Activated CD4-positive, alpha-beta memory T cell treated with anti-CD3 and anti-CD28 coated beads, Interleukin-2, amount 10 ng/mL, durations not matched to agents 7 days and 5 days (primary cell): ENCODE measurements at regions not wholly inside any gene's neighbourhood (a gene's known extent, or its start where the extent isn't known, plus 50 kb on each side); places are given as distances from the start of the nearest gene placed in this dataset.

Experiments
- CTCF ChIA-PET: fragments of 350-600 bp; sonication (Branson Sonifier 250); formaldehyde crosslinking; loops from one replicate; lab custom pipeline; 2021; ENCODE audit warnings: antibody characterized with exemption, inconsistent platforms; lab: Charles Lee
- POLR2A ChIA-PET: fragments of 350-600 bp; sonication (Branson Sonifier 250); formaldehyde crosslinking; loops from one replicate; lab custom pipeline; 2021; ENCODE audit warnings: antibody characterized with exemption; lab: Charles Lee
- DNase-seq: peaks from one replicate; pipeline ENCODE4 v3.0.0-alpha.2; 2020
- H3K27ac Mint-ChIP-seq: one replicate; pipeline ENCODE4 v1.8.0; 2021; ENCODE audit warnings: mild to moderate bottlenecking, mixed read lengths
- H3K27me3 Mint-ChIP-seq: one replicate; pipeline ENCODE4 v1.8.0; 2021; ENCODE audit warnings: mixed read lengths
- H3K36me3 Mint-ChIP-seq: one replicate; pipeline ENCODE4 v1.8.0; 2021; ENCODE audit warnings: low read depth, mixed read lengths
- H3K4me1 Mint-ChIP-seq: one replicate; pipeline ENCODE4 v1.8.0; 2021; ENCODE audit warnings: mixed read lengths
- H3K4me3 Mint-ChIP-seq: one replicate; pipeline ENCODE4 v1.8.0; 2021; ENCODE audit warnings: mild to moderate bottlenecking, mixed read lengths
- H3K9me3 Mint-ChIP-seq: one replicate; pipeline ENCODE4 v1.8.0; 2021; ENCODE audit warnings: mixed read lengths

DNA sequence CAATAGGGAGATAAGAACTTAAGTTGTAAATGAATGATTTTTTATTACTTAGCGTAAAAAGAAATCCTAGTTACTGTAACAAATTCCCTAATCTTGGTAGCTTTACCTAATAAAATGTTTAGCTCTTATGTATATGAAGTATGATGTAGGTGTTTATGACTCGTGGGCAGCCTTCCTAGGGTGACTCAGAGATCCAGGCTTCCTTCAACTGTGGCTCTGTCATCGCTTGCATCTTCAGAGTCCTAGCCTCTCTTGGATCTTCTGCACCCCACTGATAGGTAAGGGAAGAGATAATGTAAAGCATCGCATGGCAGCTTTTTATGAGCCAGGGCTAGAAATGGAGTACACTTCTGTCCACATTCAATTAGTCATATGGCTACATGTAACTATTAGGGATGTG, 165.6 kb upstream of the GLRA2 start:
- no peak overlapping the region for H3K27ac Mint-ChIP-seq
- H3K9me3 Mint-ChIP-seq, result no peaks in the 10 kb centered on the region
- ChIA-PET POLR2A (no interaction called here), CTCF (no interaction called here)
- H3K27me3 Mint-ChIP-seq, result no peaks in the 10 kb centered on the region
- no peak for DNase-seq
- H3K4me1 Mint-ChIP-seq, result no peaks in the 10 kb centered on the region
- no peak overlapping the region for H3K4me3 Mint-ChIP-seq
- H3K36me3 Mint-ChIP-seq, result no peaks in the 10 kb centered on the region

GRCh38 chrX:14362721-14363120, 166.6 kb upstream of the GLRA2 start:
- CTCF ChIA-PET, result no interaction called here

DNA sequence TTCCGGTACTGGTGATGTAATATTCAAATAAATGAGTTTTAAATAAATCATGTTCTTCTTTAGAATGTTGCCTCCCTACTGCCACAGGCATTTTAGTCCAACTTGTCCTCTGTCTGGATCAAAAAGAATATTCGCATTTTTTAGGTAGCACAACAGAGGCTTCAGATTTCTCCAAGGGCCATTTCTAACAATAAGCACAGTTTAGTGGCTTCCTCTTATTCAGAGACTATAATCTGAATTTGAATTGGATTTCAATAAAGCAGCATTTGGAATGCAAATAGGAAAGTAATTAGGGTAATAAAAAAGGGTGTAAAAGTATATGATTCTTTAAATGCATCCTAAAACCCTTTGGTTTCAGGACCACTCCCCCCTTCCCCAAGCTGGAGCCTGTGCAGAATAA, 167.9 kb upstream of the GLRA2 start:
- Mint-ChIP-seq H3K4me1 (no peaks in the 10 kb centered on the region), H3K27ac (no peak overlapping the region), H3K36me3 (no peaks in the 10 kb centered on the region), H3K4me3 (no peak overlapping the region), H3K27me3 (no peaks in the 10 kb centered on the region), H3K9me3 (no peaks in the 10 kb centered on the region)
- no peak for DNase-seq
- ChIA-PET CTCF (no interaction called here), POLR2A (no interaction called here)

More at GRCh38 chrX:14362721-14363120, 166.6 kb upstream of the GLRA2 start:
- no peak for DNase-seq
- POLR2A ChIA-PET, result no interaction called here
- H3K4me1 Mint-ChIP-seq, result no peaks in the 10 kb centered on the region
- H3K27ac Mint-ChIP-seq, result no peak overlapping the region
- no peaks in the 10 kb centered on the region for H3K36me3 Mint-ChIP-seq
- H3K9me3 Mint-ChIP-seq, result no peaks in the 10 kb centered on the region
- no peaks in the 10 kb centered on the region for H3K27me3 Mint-ChIP-seq
- no peak overlapping the region for H3K4me3 Mint-ChIP-seq

- H3K27ac Mint-ChIP-seq, result no peak overlapping the region
- DNase-seq, result no peak
- no peak overlapping the region for H3K4me3 Mint-ChIP-seq
- H3K9me3 Mint-ChIP-seq, result no peaks in the 10 kb centered on the region
- ChIA-PET POLR2A (no interaction called here), CTCF (no interaction called here)
- no peaks in the 10 kb centered on the region for H3K27me3 Mint-ChIP-seq
- no peaks in the 10 kb centered on the region for H3K36me3 Mint-ChIP-seq
- H3K4me1 Mint-ChIP-seq, result no peaks in the 10 kb centered on the region
These were observed 169.6 kb upstream of the GLRA2 start for GRCh38 chrX:14359727-14360126.

- POLR2A ChIA-PET, result no interaction called here
- no peaks in the 10 kb centered on the region for H3K27me3 Mint-ChIP-seq
- no peak overlapping the region for H3K27ac Mint-ChIP-seq
- no peak overlapping the region for H3K4me3 Mint-ChIP-seq
- CTCF ChIA-PET, result no interaction called here
- no peaks in the 10 kb centered on the region for H3K9me3 Mint-ChIP-seq
- no peak for DNase-seq
- no peaks in the 10 kb centered on the region for H3K4me1 Mint-ChIP-seq
- H3K36me3 Mint-ChIP-seq, result no peaks in the 10 kb centered on the region
These were observed 170.0 kb upstream of the GLRA2 start for GRCh38 chrX:14359316-14359715.

DNA sequence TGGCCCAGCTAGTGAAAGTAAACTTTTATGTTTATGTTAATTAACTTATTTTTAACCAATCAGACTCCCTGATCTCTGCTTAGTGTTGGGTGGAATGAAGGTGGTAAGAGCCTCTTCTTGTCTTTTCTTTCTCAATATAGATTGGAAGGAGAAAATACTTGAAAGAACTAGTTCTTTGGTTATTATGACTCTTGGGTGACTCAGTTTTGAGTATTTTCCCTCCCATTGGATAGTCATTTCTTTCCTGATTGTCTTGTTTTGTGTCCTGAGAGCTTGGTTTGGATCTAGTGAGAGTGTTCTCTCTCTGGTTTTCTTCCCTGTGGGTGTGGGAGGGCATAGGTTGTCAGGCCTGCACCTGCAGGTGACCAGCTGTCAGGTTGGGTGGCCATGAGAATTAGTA, 172.0 kb upstream of the GLRA2 start:
- no peak overlapping the region for H3K27ac Mint-ChIP-seq
- no peaks in the 10 kb centered on the region for H3K27me3 Mint-ChIP-seq
- H3K4me3 Mint-ChIP-seq, result no peak overlapping the region
- CTCF ChIA-PET, result no interaction called here
- DNase-seq, result no peak
- no peaks in the 10 kb centered on the region for H3K36me3 Mint-ChIP-seq
- H3K9me3 Mint-ChIP-seq, result no peaks in the 10 kb centered on the region
- POLR2A ChIA-PET, result no interaction called here
- no peaks in the 10 kb centered on the region for H3K4me1 Mint-ChIP-seq

DNA sequence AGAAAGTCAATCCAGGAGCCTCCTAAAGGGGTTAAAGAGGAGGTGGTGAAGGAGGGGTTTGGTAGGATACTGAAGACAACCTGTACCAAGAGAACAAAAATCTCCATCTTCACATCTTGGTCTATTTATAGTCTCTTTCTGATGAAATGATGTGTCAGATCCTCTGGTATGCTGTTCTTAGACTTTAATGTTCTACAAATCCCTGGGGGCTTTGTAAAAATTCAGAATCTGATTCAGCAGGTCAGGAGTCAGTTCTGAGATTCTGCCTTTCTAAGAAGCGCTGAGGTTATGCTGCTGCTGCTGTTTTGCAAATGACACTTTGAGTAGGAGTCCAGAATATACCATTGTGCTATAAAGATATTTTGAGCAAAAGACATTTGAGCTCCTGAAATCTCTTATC, 172.9 kb upstream of the GLRA2 start:
- POLR2A ChIA-PET, result no interaction called here
- no peaks in the 10 kb centered on the region for H3K9me3 Mint-ChIP-seq
- no peaks in the 10 kb centered on the region for H3K27me3 Mint-ChIP-seq
- H3K27ac Mint-ChIP-seq, result no peak overlapping the region
- H3K4me3 Mint-ChIP-seq, result no peak overlapping the region
- no peak for DNase-seq
- H3K36me3 Mint-ChIP-seq, result no peaks in the 10 kb centered on the region
- H3K4me1 Mint-ChIP-seq, result no peaks in the 10 kb centered on the region
- CTCF ChIA-PET, result no interaction called here

GRCh38 chrX:14355556-14355955, 173.8 kb upstream of the GLRA2 start:
- no peak overlapping the region for H3K4me3 Mint-ChIP-seq
- H3K27me3 Mint-ChIP-seq, result no peaks in the 10 kb centered on the region
- ChIA-PET POLR2A (no interaction called here), CTCF (no interaction called here)
- no peak for DNase-seq
- H3K4me1 Mint-ChIP-seq, result no peaks in the 10 kb centered on the region
- H3K36me3 Mint-ChIP-seq, result no peaks in the 10 kb centered on the region
- H3K27ac Mint-ChIP-seq, result no peak overlapping the region
- no peaks in the 10 kb centered on the region for H3K9me3 Mint-ChIP-seq

DNA sequence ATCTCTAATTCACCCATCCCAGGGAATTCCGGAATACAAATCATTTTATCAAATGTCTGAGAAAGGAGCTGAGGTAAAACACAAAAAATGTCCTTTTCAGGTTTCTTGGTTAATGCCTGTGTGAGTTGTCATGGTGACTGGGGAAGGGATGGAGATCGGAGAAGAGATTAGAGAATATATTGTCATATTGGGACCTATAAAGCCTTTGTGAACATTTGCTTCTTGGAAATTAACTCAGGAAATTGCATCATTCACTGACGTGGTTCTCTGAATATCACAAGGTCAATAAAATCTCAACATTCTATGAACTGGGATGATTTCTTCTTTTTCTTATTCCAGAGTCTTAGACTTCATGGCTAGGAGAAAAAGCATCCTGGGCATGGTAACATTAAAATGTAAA, 174.8 kb upstream of the GLRA2 start:
- CTCF ChIA-PET, result no interaction called here
- POLR2A ChIA-PET, result no interaction called here
- Mint-ChIP-seq H3K27me3 (no peaks in the 10 kb centered on the region), H3K36me3 (no peaks in the 10 kb centered on the region), H3K4me3 (no peak overlapping the region), H3K9me3 (no peaks in the 10 kb centered on the region), H3K4me1 (no peaks in the 10 kb centered on the region), H3K27ac (no peak overlapping the region)
- no peak for DNase-seq

GRCh38 chrX:14352511-14352910, 176.8 kb upstream of the GLRA2 start:
- no peak overlapping the region for H3K4me3 Mint-ChIP-seq
- no peak for DNase-seq
- no peak overlapping the region for H3K27ac Mint-ChIP-seq
- H3K36me3 Mint-ChIP-seq, result no peaks in the 10 kb centered on the region
- no peaks in the 10 kb centered on the region for H3K27me3 Mint-ChIP-seq
- ChIA-PET CTCF (no interaction called here), POLR2A (no interaction called here)
- H3K4me1 Mint-ChIP-seq, result no peaks in the 10 kb centered on the region
- H3K9me3 Mint-ChIP-seq, result no peaks in the 10 kb centered on the region

- Mint-ChIP-seq H3K4me3 (no peak overlapping the region), H3K27me3 (no peaks in the 10 kb centered on the region), H3K9me3 (no peaks in the 10 kb centered on the region), H3K27ac (no peak overlapping the region), H3K4me1 (no peaks in the 10 kb centered on the region), H3K36me3 (no peaks in the 10 kb centered on the region)
- DNase-seq, result no peak
- ChIA-PET CTCF (no interaction called here), POLR2A (no interaction called here)
These were observed 177.6 kb upstream of the GLRA2 start for GRCh38 chrX:14351611-14352303.

- Mint-ChIP-seq H3K4me3 (no peak overlapping the region), H3K36me3 (no peaks in the 10 kb centered on the region), H3K9me3 (peaks cover 5% of the 10 kb centered on the region), H3K27me3 (no peaks in the 10 kb centered on the region), H3K27ac (no peak overlapping the region), H3K4me1 (no peaks in the 10 kb centered on the region)
- DNase-seq, result no peak
- ChIA-PET POLR2A (no interaction called here), CTCF (no interaction called here)
These were observed 181.8 kb upstream of the GLRA2 start for GRCh38 chrX:14347523-14347922.

- ChIA-PET CTCF (no interaction called here), POLR2A (no interaction called here)
- peaks cover 5% of the 10 kb centered on the region for H3K9me3 Mint-ChIP-seq
- no peak overlapping the region for H3K27ac Mint-ChIP-seq
- H3K36me3 Mint-ChIP-seq, result no peaks in the 10 kb centered on the region
- no peak overlapping the region for H3K4me3 Mint-ChIP-seq
- no peaks in the 10 kb centered on the region for H3K4me1 Mint-ChIP-seq
- H3K27me3 Mint-ChIP-seq, result no peaks in the 10 kb centered on the region
- no peak for DNase-seq
These were observed 185.0 kb upstream of the GLRA2 start for GRCh38 chrX:14344172-14344940.

GRCh38 chrX:14309431-14309830, 219.9 kb upstream of the GLRA2 start:
- no peaks in the 10 kb centered on the region for H3K27me3 Mint-ChIP-seq
- H3K36me3 Mint-ChIP-seq, result no peaks in the 10 kb centered on the region
- no peak overlapping the region for H3K4me3 Mint-ChIP-seq
- CTCF ChIA-PET, result no interaction called here
- POLR2A ChIA-PET, result no interaction called here
- H3K9me3 Mint-ChIP-seq, result no peaks in the 10 kb centered on the region
- no peak for DNase-seq
- H3K4me1 Mint-ChIP-seq, result no peaks in the 10 kb centered on the region
- no peak overlapping the region for H3K27ac Mint-ChIP-seq
